ENCODE measurements at regions not wholly inside any gene's neighbourhood (a gene's known extent, or its start where the extent isn't known, plus 50 kb on each side); places are given as distances from the start of the nearest gene placed in this dataset.

- TF ChIP-seq CTCF (IDR thresholded peaks at IDR 0.05) (no peak), POLR2A (IDR thresholded peaks at IDR 0.05) (no peak), POLR2AphosphoS5 (IDR thresholded peaks at IDR 0.05) (no peak), EP300 (IDR thresholded peaks at IDR 0.05) (no peak)
Observed at GRCh38 chr18:38028946-38029345, 463.3 kb upstream of the CELF4 start.
